GM18907 (cell line): ENCODE measurements at regions not wholly inside any gene's neighbourhood (a gene's known extent, or its start where the extent isn't known, plus 50 kb on each side); places are given as distances from the start of the nearest gene placed in this dataset.

Experiments
- ATAC-seq: cut with Tn5 transposase; IDR thresholded peaks from one replicate; pipeline ENCODE4 v1.9.1; 2021; ENCODE audit warnings: mild to moderate bottlenecking, moderate library complexity; ENCODE audit not compliant: unreplicated experiment

GRCh38 chr10:62652564-62652963 is 152.0 kb upstream of the ADO start:
- ATAC-seq: no peak

- ATAC-seq: peak; percentile 84
These were observed 151.3 kb upstream of the ADO start for GRCh38 chr10:62653254-62653653.

GRCh38 chr10:62654966-62655336 is 149.6 kb upstream of the ADO start:
- no peak for ATAC-seq

DNA sequence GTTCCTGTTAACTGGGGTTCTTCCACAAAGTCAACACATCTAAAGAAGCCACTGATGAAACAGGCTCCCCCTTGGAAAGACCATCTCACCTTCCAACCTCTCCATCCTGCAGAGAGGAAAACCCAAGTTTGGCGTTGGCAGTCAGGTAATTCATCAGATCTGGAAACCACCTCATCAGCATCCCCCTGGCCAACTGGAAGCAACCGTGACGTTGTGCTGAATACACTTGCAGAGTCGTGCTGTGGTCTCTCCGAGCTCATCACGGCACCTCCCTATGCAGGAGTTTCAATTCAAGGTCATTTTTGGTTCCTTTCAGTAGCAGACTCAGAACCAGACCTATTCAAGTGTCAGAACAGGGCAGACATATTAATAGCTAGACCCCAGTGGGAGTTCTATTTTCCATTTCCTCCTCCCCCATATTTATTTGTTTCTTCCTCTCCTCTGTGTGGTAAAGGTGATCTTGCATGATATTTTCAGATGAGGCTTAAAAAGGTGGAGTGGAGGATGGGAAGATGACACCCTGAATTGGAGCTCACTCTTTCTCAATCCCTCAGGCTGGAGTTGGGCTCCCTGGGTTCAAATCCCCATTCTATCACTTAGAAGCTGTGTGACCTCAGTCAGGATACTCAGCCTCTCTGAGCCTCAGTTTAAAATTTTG is 149.1 kb upstream of the ADO start:
- peak; percentile 86 for ATAC-seq

- ATAC-seq: no peak
These were observed 147.2 kb upstream of the ADO start for GRCh38 chr10:62657244-62657835.

GRCh38 chr10:62658516-62658915 is 146.0 kb upstream of the ADO start:
- ATAC-seq: no peak

DNA sequence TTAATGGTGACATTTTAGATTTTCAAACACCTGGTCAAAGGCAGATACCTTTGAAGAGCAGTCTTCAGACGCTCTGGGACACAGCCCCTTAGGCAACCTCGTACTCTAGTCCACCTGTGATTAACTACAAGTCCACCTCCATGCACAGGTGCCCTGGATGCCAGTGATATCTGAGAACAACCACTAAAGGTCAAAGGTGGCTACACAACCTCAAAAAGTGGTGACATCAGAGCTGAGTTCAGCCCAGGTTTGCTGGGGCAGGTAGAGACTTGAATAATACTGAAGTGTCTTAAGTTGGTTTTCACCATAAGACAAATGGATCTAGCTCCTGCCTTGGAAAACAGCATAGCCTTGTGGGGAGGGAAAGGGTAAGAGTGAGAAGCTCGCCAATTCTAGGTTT is 143.4 kb upstream of the ADO start:
- no peak for ATAC-seq

- ATAC-seq: no peak
These were observed 142.0 kb upstream of the ADO start for GRCh38 chr10:62662486-62662885.

DNA sequence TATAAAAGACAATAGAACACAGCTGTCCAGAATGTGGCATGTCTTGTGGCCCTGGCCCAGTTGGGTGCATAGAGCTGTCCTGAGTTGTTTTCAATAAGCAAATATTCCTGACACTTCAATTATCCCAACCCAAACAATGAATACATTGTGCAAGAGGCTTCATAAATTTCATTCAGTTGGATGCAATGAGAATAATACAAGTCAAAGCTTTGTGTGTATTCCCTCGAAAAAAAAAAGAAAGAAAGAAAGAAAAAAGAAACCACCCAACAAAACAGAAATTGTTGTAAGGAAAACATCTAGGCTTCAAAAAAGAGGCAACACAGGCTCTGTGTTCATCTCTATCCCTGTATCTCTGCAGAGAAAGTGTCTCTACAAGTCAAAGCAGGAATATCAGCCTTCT is 138.7 kb upstream of the ADO start:
- no peak for ATAC-seq

GRCh38 chr10:62666275-62666674 is 138.2 kb upstream of the ADO start:
- ATAC-seq: no peak

GRCh38 chr10:62669341-62669740 is 135.2 kb upstream of the ADO start:
- no peak for ATAC-seq

- no peak for ATAC-seq
These were observed 133.4 kb upstream of the ADO start for GRCh38 chr10:62671104-62671503.

- peak; percentile 97 for ATAC-seq
These were observed 123.1 kb upstream of the ADO start for GRCh38 chr10:62681211-62681940.

DNA sequence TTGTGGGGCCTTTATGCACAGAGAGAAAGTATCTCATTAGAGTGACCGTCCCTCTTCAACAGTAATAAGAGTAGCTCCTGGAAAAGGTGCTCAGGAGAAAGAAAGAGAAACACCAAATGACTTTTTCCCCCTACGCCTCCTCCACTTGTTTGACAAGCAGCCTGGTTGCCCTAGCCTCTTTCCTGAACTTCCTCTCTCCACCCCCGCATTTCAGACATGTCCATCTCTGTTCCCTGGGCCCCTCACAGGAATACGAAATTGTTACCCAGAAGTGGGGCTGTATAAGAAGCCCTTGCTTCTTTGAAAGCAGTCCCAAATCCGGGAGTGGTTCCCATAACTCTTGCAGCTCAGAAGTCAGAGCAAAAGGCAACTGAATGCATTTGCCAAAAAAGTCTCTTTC is 119.6 kb upstream of the ADO start:
- no peak for ATAC-seq

DNA sequence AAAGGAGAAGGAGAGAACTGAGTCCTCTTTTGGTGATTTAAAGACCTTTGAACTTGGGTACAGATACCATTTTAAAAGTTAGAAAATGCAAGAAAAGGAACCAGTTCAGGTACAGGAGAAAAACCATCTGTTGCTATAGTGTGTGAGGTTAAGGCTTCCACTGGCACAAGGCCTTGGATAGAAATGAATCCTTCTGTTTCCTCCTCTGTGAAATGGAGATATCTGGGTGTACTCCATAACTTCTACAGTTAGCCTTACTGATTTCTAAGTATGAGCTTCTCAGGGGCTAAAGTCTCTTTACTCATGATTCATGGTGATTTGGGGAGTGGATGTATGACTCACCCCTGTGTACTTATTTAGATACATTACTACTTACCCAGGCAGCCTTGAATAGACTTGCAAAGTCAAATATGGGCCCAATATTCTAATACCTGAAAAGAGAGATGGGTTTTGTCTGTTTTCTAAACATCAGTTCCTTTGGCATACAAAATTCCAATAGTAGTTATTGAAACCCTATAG is 117.2 kb upstream of the ADO start:
- ATAC-seq: no peak

- no peak for ATAC-seq
These were observed 115.4 kb upstream of the ADO start for GRCh38 chr10:62688971-62689700.

- ATAC-seq: peak; percentile 53
These were observed 114.8 kb upstream of the ADO start for GRCh38 chr10:62689712-62690111.

- no peak for ATAC-seq
These were observed 113.8 kb upstream of the ADO start for GRCh38 chr10:62690703-62691102.

DNA sequence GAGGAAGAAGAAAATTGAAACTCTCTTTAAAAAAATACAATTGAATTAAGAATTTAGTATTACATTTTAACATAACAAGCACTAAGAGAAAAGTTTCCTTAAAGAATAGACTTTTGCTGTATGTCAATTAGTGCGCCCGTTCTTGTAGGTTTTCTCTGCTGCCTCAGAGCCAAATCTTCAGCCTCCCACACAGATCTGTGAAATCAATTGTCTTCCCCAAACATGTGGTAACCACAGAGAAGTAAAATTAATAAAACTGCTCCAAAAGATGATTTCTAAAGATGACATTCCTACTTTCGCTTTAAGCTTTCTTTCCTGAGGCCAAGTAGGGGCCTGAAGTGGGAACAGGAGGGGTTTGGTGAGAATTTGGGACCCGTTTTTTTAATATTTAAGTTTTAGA is 113.2 kb upstream of the ADO start:
- no peak for ATAC-seq

DNA sequence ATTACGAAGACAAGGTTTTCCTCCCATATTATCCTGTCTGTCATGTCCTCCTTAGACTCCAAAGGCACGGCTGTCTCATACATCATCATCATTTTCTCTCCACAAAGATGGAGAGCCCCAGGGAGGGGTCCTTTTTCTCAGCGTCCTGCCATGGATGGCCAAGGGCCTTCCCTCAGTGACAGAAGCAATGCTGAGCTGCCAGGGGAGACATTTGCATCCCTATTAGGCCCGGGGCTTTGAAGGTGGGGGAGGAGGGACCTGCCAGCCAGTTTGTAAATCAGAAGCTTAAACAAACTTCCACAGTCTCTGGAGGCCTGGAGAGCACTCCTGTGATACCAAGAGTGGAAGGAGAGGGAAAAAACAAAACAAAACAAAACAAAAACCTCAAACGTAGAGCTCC is 112.4 kb upstream of the ADO start:
- no peak for ATAC-seq

GRCh38 chr10:62693306-62693705 is 111.2 kb upstream of the ADO start:
- ATAC-seq: no peak
